Spinal cord (tissue), 9 donors: ENCODE measurements at regions not wholly inside any gene's neighbourhood (a gene's known extent, or its start where the extent isn't known, plus 50 kb on each side); places are given as distances from the start of the nearest gene placed in this dataset.

ENCODE experiments used
- DNase-seq, 6 donors: peaks; one replicate each; pipeline versions ENCODE4 v3.0.0 to v3.0.0-alpha.2; 2013 to 2015; ENCODE audit warnings: low spot score in 6 of 6, low read depth in 4 of 6
- H3K27ac ChIP-seq: one replicate; pipeline ENCODE4 v1.5.1; 2013; ENCODE audit warnings: low read depth, low read length, control low read depth
- H3K27me3 ChIP-seq: one replicate; pipeline ENCODE4 v1.6.1; 2013; ENCODE audit warnings: low read length; ENCODE audit not compliant: control insufficient read depth, insufficient read depth
- H3K36me3 ChIP-seq: one replicate; pipeline ENCODE4 v1.6.1; 2013; ENCODE audit warnings: low read length; ENCODE audit not compliant: control insufficient read depth, insufficient read depth
- H3K4me1 ChIP-seq: one replicate; pipeline ENCODE4 v1.6.1; 2013; ENCODE audit warnings: low read length; ENCODE audit not compliant: control insufficient read depth, insufficient read depth
- H3K4me3 ChIP-seq: one replicate; pipeline ENCODE4 v1.5.1; 2013; ENCODE audit warnings: low read depth, low read length, control low read depth
- H3K9me3 ChIP-seq: one replicate; pipeline ENCODE4 v1.6.1; 2013; ENCODE audit warnings: low read length; ENCODE audit not compliant: control insufficient read depth, insufficient read depth
- WGBS: methylation state at CpG from one replicate; pipeline ENCODE4 v1.1.5; 2013; ENCODE audit warnings: missing lambda C conversion rate; ENCODE audit not compliant: insufficient coverage; 5-methylcytosine and 5-hydroxymethylcytosine counted together
- donor health status: healthy.

DNA sequence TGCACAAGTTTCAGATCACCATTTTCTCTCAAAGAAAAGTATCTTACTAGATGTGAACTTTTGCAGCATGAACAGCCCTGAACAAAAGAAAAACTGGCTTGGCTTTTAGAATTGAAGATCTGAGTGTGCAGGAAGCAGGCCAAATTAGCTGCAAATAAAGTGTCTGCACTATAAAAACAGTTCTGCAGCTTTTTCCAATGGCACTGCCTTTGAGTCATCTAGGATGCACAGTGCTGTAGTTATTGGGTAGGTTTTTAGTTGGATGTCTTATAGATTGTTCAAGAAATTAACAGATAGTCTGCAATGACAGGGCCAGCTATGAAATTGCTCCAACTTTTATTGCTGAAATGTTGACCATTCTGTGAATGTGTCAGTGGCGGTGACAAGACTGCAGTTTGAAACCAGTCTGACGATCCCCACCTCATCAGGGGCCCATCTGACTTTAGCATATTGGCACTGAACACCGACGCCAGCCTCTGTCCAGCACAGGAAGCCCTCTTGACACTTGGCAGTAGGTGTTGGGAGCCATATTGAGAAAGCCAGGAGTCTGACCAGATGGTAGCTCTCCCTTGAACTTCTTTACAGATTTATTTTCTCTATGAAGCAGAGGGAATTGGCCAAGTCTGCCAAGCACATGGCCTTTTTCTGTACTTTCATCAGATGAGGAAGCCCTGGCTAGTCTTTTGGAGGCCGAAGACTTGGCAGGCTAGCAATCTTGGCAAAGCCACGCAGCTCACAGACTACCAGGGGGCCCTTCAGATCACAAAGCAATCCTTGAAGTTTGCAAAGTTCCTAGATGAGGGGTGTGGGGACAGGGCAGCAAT is 490.6 kb downstream of the NEBL start:
- Histone ChIP-seq H3K9me3 (no peaks in the 10 kb centered on the region), H3K27ac (no peak overlapping the region), H3K27me3 (no peaks in the 10 kb centered on the region), H3K4me1 (peaks cover 4% of the 10 kb centered on the region), H3K36me3 (no peaks in the 10 kb centered on the region), H3K4me3 (no peak overlapping the region)
- WGBS = 36% methylated on average over 5 of the region's 6 CpGs
- DNase-seq = peak; percentile 44 to 92 (median 61)

DNA sequence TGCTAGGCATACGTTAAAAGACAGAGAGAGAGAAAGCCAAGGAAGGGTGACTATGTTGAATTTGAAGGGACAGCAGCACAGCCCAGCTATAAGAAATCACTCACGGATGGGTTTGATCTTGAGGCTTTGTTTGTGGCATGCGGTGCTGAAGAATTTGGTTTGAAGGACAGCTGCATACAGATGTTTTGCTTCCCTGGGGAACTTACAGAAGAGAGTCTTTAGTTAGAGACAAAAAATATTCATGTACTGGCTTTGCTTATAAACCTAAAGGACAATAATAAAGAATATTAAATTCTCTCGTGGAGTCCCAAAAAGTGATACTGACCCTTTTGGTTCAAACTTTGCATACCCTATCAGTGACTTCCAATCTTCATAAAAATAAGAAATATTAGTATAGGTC is 491.4 kb downstream of the NEBL start:
- H3K27ac ChIP-seq = no peak overlapping the region

DNA sequence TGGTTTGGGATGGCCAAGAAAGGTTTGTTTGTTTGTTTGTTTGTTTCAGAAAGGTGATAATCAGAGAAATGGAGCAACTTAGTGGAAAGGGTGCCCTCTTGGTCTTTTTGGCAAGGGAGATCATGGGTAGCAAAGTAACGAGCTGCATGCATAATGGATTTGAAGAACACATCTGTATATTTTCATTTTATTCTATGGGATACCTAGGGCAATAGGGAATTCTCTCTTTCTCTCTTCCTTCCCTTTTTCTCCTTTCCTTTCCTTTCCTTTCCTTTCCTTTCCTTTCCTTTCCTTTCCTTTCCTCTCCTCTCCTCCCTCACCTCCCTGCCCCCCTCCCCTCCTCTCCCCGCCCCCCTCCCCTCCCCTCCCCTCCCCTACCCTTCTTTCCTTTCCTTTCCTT is 492.1 kb downstream of the NEBL start:
- no peaks in the 10 kb centered on the region for H3K27me3 ChIP-seq
- no peak overlapping the region for H3K27ac ChIP-seq
- no peak overlapping the region for H3K4me3 ChIP-seq
- WGBS = no CpG with 5 or more reads among the region's 2 CpGs
- no peak for DNase-seq
- H3K36me3 ChIP-seq = no peaks in the 10 kb centered on the region
- no peaks in the 10 kb centered on the region for H3K9me3 ChIP-seq
- peaks cover 4% of the 10 kb centered on the region for H3K4me1 ChIP-seq

More for the DNA sequence above, 491.4 kb downstream of the NEBL start:
- Histone ChIP-seq H3K4me1 (peaks cover 4% of the 10 kb centered on the region), H3K9me3 (no peaks in the 10 kb centered on the region), H3K36me3 (no peaks in the 10 kb centered on the region), H3K27me3 (no peaks in the 10 kb centered on the region), H3K4me3 (no peak overlapping the region)
- no peak for DNase-seq
- 48% methylated on average over 2 of the region's 4 CpGs for WGBS

DNA sequence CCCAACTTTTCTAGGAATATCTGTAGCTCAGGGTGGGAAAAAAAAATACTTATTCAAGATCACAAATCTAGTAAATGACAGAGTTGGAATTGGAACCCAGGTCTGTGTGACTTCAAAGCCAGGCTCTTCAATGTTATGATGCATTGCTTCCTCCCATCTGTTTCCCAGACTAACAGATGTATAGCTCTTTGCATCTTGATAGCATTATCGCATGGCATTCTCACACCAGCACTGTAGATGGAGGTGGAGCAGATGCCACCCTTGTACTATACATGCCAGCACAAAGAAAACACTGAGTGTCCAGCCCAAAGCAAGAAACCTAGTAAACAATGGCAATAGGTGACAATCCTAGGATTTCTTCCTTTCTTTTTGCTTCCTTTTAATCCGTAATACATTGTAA is 497.3 kb downstream of the NEBL start:
- Histone ChIP-seq H3K27ac (no peak overlapping the region), H3K4me3 (no peak overlapping the region), H3K36me3 (no peaks in the 10 kb centered on the region), H3K27me3 (no peaks in the 10 kb centered on the region), H3K4me1 (no peaks in the 10 kb centered on the region), H3K9me3 (no peaks in the 10 kb centered on the region)
- DNase-seq = peak in 2 of 6 donors; percentile 15 to 78
- WGBS = no CpG with 5 or more reads among the region's 2 CpGs

DNA sequence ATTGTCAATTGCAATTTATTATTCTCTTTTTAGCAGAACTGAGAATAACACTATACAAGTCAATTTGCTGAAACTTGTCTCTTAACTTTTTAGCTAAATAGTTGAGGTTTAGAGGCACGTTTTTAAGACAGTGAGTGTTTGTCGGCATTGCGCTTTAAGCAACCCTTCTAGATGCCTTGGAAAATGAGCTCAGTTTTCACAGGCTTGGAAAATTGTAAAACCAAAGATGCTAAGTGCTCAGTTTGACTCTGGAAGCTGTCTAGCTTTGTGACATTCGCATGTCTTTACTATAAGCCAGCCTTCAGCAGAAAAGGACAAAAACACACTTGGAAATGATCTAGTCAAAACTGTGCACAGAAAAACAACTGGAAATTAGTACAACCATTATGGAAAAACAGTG is 500.4 kb downstream of the NEBL start:
- Histone ChIP-seq H3K4me3 (no peak overlapping the region), H3K27me3 (no peaks in the 10 kb centered on the region), H3K4me1 (no peaks in the 10 kb centered on the region), H3K9me3 (no peaks in the 10 kb centered on the region), H3K36me3 (no peaks in the 10 kb centered on the region), H3K27ac (no peak overlapping the region)
- DNase-seq = peak in 1 of 6 donors; percentile 14
- WGBS = 90% methylated on average over 3 of the region's 4 CpGs

DNA sequence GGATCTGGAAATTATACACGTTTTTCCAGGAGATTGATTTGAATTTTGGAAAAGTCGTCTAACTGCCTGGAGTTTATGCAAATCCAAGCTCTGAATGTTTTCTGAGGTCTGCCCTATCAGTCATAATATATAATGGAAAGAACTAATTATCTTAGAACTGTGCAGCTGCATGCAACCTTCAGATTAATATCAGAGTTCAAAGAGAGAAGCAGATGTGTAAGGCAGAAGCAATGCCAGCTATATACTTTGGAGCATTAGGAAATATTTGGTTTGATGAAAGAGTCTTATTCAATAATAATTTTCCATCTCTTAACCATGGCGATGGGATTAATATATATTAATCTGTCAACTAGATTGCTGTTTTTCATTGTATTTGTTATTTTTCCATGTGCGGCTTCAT is 500.9 kb downstream of the NEBL start:
- Histone ChIP-seq H3K4me1 (no peaks in the 10 kb centered on the region), H3K9me3 (no peaks in the 10 kb centered on the region), H3K27ac (no peak overlapping the region), H3K27me3 (no peaks in the 10 kb centered on the region), H3K4me3 (no peak overlapping the region), H3K36me3 (no peaks in the 10 kb centered on the region)
- DNase-seq = peak in 1 of 6 donors; percentile 3
- no CpG with 5 or more reads among the region's 4 CpGs for WGBS

DNA sequence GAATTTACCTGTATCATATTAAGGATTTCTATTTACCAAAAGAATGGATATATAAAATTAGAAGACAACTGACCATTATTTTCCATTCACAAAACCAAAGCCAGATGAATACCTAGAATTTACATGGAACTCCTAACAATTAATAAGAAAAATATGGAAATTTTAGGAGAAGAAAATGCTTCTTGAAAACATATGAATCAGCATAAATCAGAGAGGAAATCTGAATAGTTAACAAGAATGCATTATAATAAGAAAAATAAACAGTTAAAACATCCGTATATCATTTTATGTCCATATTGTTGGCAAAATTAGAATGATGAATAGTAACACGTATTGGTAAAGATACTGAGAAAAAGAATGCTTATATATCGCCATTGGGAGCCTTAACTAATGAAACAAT is 505.5 kb downstream of the NEBL start:
- no peak for DNase-seq
- H3K4me3 ChIP-seq = no peak overlapping the region
- no peaks in the 10 kb centered on the region for H3K4me1 ChIP-seq
- no CpG with 5 or more reads among the region's 3 CpGs for WGBS
- no peaks in the 10 kb centered on the region for H3K36me3 ChIP-seq
- H3K9me3 ChIP-seq = no peaks in the 10 kb centered on the region
- no peak overlapping the region for H3K27ac ChIP-seq
- no peaks in the 10 kb centered on the region for H3K27me3 ChIP-seq

DNA sequence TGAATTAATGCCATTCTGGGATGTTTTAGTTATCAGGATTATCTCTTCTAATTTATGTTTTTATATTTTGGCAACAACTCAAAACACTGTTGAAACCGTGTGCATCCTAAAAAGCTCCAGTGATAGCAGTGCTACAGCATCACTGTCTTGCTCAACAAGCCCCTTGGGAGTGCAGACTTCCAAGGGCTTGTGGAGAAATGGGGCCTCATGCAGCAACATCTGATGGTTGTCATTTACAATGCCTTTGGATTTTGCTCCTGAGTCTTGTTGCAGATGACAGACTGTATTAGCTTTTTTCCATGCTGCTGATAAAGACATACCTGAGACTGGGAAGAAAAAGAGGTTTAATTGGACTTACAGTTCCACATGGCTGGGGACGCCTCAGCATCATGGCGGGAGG is 515.4 kb downstream of the NEBL start:
- Histone ChIP-seq H3K36me3 (no peaks in the 10 kb centered on the region), H3K27ac (no peak overlapping the region), H3K4me3 (no peak overlapping the region), H3K27me3 (no peaks in the 10 kb centered on the region), H3K9me3 (peaks cover 1% of the 10 kb centered on the region), H3K4me1 (no peaks in the 10 kb centered on the region)
- no peak for DNase-seq
- WGBS = 90% methylated on average over 3 of the region's 3 CpGs

DNA sequence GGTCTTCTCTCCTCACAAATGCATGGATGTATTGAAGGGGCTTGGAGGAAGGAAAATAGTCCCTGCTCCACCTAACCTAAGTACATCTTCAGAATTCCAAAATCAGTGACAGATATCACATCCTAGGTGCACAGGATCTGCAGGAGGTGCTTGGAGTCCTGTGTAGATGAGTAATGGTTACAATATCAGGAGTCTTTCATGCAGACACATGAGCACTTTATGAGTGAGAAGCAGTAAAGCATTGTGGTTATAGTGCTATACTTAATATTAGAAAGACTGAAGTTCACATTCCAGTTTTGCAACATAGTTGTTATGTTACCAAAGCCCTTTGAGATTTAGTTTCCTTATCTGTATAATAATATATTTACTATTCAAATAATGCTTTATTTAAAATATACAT is 516.7 kb downstream of the NEBL start:
- DNase-seq = no peak
- Histone ChIP-seq H3K27me3 (no peaks in the 10 kb centered on the region), H3K36me3 (no peaks in the 10 kb centered on the region), H3K9me3 (peaks cover 1% of the 10 kb centered on the region), H3K27ac (no peak overlapping the region), H3K4me3 (no peak overlapping the region), H3K4me1 (no peaks in the 10 kb centered on the region)

DNA sequence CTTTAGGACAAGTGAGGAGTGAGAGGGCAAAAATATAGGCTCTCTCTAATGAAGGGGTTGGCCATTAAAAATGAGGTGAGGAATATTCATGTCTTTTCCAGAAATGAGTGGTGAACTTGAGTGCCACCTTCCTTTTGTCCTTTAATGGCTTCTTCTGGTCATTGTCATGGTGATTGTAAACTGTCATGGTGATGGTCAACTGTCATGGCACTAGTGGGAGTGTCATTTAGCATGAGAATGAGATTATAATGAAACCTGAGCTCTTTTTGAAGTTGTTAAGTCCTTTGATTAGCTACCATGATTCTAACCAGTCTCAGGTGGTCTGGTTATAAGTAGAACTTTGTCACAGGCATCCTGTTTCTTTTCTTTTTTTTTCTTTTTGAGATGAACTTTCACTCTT is 524.4 kb downstream of the NEBL start:
- DNase-seq = no peak
- H3K36me3 ChIP-seq = no peaks in the 10 kb centered on the region
- H3K27me3 ChIP-seq = no peaks in the 10 kb centered on the region
- no peak overlapping the region for H3K4me3 ChIP-seq
- no peak overlapping the region for H3K27ac ChIP-seq
- peaks cover 2% of the 10 kb centered on the region for H3K9me3 ChIP-seq
- H3K4me1 ChIP-seq = no peaks in the 10 kb centered on the region
